ENCODE measurements at regions not wholly inside any gene's neighbourhood (a gene's known extent, or its start where the extent isn't known, plus 50 kb on each side); places are given as distances from the start of the nearest gene placed in this dataset.

DNA sequence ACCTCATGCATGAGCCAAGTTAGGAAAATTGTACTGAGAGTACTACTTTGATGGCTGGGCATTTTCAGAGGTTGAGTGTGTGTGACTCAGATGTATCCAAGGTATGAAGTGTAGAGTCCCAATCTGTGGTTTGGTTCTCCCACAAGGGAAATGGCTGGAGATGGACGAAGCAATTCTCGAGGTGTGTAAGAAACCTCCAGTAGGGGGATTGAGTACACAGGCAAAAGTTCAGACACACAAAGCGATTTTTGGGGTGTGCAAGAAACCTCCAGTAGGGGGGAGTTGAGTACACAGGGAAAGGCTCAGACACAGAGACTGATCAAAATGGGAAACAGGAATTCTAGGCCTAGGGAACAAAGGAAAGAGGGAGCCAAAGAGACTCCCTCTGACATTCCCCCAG is 1536.3 kb downstream of the FAM181B start:
- Histone ChIP-seq H2BK120ac (replicated peaks; ENCODE audit: low read depth, low read length) (no peak overlapping the region), H3K27ac (ENCODE audit: low read depth, low read length) (no peak overlapping the region), H2BK5ac (ENCODE audit: low read depth, low read length) (no peak overlapping the region), H2AK5ac (ENCODE audit: low read depth, low read length) (no peak overlapping the region), H4K91ac (replicated peaks; ENCODE audit: insufficient read length, low read length) (no peak overlapping the region), H3K36me3 (ENCODE audit: control insufficient read depth in 2 of 4, insufficient read depth in 4 of 4, low read length in 3 of 4) (no peaks in the 10 kb centered on the region), H2BK12ac (ENCODE audit: low read depth, low read length) (no peak overlapping the region), H3K4me2 (ENCODE audit: insufficient read depth in 1 of 2, low read depth in 2 of 2, low read length in 2 of 2) (no peak overlapping the region), H3K79me2 (ENCODE audit: control insufficient read depth in 1 of 2, insufficient read depth in 2 of 2, low read length in 2 of 2) (no peaks in the 10 kb centered on the region), H3K27me3 (replicated peaks in 1 of 4; ENCODE audit: control insufficient read depth in 3 of 4, extremely low read depth in 1 of 4, insufficient read depth in 3 of 4, low read length in 3 of 4) (no peaks in the 10 kb centered on the region), H4K8ac (ENCODE audit: extremely low read depth, insufficient read depth, low read length) (no peak overlapping the region), H3K4me3 (ENCODE audit: extremely low read depth in 1 of 4, insufficient read depth in 2 of 4, low read depth in 3 of 4, low read length in 4 of 4) (no peak overlapping the region), H3K18ac (ENCODE audit: extremely low read depth, low read length) (no peak overlapping the region), H3K9me3 (ENCODE audit: insufficient read depth in 2 of 2, low read depth in 1 of 2, low read length in 1 of 2) (peaks cover 0 to 9% of the 10 kb centered on the region in 2 experiments; a peak in 1 of 4 replicates), H3K4ac (replicated peaks; ENCODE audit: insufficient read length, low read depth, low read length) (no peak overlapping the region), H2AFZ (ENCODE audit: low read length) (no peak overlapping the region), H3K23ac (ENCODE audit: insufficient read length) (no peak overlapping the region), H4K5ac (ENCODE audit: insufficient read length, low read depth, low read length) (no peak overlapping the region), H3K56ac (replicated peaks; ENCODE audit: insufficient read length, low read depth, low read length) (no peak overlapping the region), H3K4me1 (replicated peaks in 1 of 4; ENCODE audit: control insufficient read depth in 3 of 4, insufficient read depth in 4 of 4, low read length in 3 of 4) (no peaks in the 10 kb centered on the region), H3K14ac (ENCODE audit: insufficient read length) (no peak overlapping the region), H2BK15ac (ENCODE audit: low read length) (no peak overlapping the region), H3K9ac (replicated peaks in 1 of 4; ENCODE audit: extremely low read depth in 1 of 4, low read depth in 3 of 4, low read length in 3 of 4) (no peak overlapping the region), H3K23me2 (ENCODE audit: low read depth, low read length) (no peaks in the 10 kb centered on the region), H3K79me1 (ENCODE audit: low read depth, low read length) (no peaks in the 10 kb centered on the region), H4K20me1 (replicated peaks in 1 of 2; ENCODE audit: control insufficient read depth in 1 of 2, insufficient read depth in 2 of 2, low read length in 2 of 2) (no peaks in the 10 kb centered on the region), H2BK20ac (ENCODE audit: low read length) (no peak overlapping the region)
- FAIRE-seq = no peak
- ChIA-PET CTCF (ENCODE audit: partially characterized antibody) (interaction anchor here (1.2 kb wide), 1 partner anchor 10 kb away, joined by 3 read pairs; no protein-coding TSS in a partner anchor), POLR2A (ENCODE audit: partially characterized antibody) (no interaction called here)
- DNase-seq (ENCODE audit: low read depth in 1 of 2, low spot score in 2 of 2) = no peak
- TF ChIP-seq GABPA (IDR thresholded peaks at IDR 0.05; ENCODE audit: borderline replicate concordance, insufficient read depth, low read length) (no peak), RAD21 (IDR thresholded peaks at IDR 0.05 in 1 of 2, conservative IDR thresholded peaks at IDR 0.05 in 1 of 2; ENCODE audit: low read depth in 2 of 2, low read length in 2 of 2) (peak; percentile 33 to 46; a peak in 3 of 4 replicates)
- TF ChIP-seq, protein P1, sequence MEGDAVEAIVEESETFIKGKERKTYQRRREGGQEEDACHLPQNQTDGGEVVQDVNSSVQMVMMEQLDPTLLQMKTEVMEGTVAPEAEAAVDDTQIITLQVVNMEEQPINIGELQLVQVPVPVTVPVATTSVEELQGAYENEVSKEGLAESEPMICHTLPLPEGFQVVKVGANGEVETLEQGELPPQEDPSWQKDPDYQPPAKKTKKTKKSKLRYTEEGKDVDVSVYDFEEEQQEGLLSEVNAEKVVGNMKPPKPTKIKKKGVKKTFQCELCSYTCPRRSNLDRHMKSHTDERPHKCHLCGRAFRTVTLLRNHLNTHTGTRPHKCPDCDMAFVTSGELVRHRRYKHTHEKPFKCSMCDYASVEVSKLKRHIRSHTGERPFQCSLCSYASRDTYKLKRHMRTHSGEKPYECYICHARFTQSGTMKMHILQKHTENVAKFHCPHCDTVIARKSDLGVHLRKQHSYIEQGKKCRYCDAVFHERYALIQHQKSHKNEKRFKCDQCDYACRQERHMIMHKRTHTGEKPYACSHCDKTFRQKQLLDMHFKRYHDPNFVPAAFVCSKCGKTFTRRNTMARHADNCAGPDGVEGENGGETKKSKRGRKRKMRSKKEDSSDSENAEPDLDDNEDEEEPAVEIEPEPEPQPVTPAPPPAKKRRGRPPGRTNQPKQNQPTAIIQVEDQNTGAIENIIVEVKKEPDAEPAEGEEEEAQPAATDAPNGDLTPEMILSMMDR (IDR thresholded peaks at IDR 0.05; ENCODE audit: control extremely low read depth in 1 of 3, insufficient read depth in 1 of 3, low read depth in 1 of 3, low read length in 3 of 3) = peak in 2 of 3 experiments; percentile 36 to 46; a peak in 3 of 4 replicates
- WGBS, 2 experiments (ENCODE audit: extremely low coverage in 1 of 2, insufficient coverage in 1 of 2, insufficient read length in 1 of 2, insufficient replicate concordance in 2 of 2, low coverage in 1 of 2, low lambda C conversion rate in 2 of 2, missing lambda C conversion rate in 1 of 2) = 77% methylated on average over 3 of the region's 3 CpGs; no CpG with 5 or more reads in 1 of the 2 experiments

All from H1 (cell line).